ENCODE measurements at regions not wholly inside any gene's neighbourhood (a gene's known extent, or its start where the extent isn't known, plus 50 kb on each side); places are given as distances from the start of the nearest gene placed in this dataset.

- no peak for TF ChIP-seq REST (IDR thresholded peaks at IDR 0.05; ENCODE audit: low read depth, low read length)
- TF ChIP-seq MXI1 (IDR thresholded peaks at IDR 0.05; ENCODE audit: low read depth, low read length) = no peak
- no peak for TF ChIP-seq GABPA (IDR thresholded peaks at IDR 0.05; ENCODE audit: low read depth)
- TF ChIP-seq NRF1 (IDR thresholded peaks at IDR 0.05; ENCODE audit: low read depth, low read length) = no peak
- TF ChIP-seq JUND (IDR thresholded peaks at IDR 0.05) = no peak
- TF ChIP-seq RCOR1 (IDR thresholded peaks at IDR 0.05; ENCODE audit: low read length) = no peak
- TF ChIP-seq MEF2A (IDR thresholded peaks at IDR 0.05; ENCODE audit: borderline replicate concordance, low read depth) = no peak
These were observed 254.7 kb upstream of the FIGN start (continued) for GRCh38 chr2:163990541-163990940.

- H3K9ac ChIP-seq = no peak overlapping the region
- H4K20me1 ChIP-seq (ENCODE audit: insufficient read depth) = no peaks in the 10 kb centered on the region
- H3F3A ChIP-seq (replicated peaks; ENCODE audit: insufficient read depth) = no peaks in the 10 kb centered on the region
- no peaks in the 10 kb centered on the region for H3K36me3 ChIP-seq (replicated peaks in 1 of 2; ENCODE audit: control insufficient read depth in 1 of 2, insufficient read depth in 2 of 2, low read length in 1 of 2)
- H3K9me3 ChIP-seq = no peaks in the 10 kb centered on the region
- TF ChIP-seq USF1 (IDR thresholded peaks at IDR 0.05; ENCODE audit: borderline replicate concordance, low read depth) = no peak
- no peak for TF ChIP-seq RFX5 (IDR thresholded peaks at IDR 0.05; ENCODE audit: low read length)
- no peak for TF ChIP-seq JUND (IDR thresholded peaks at IDR 0.05)
- no peak for TF ChIP-seq REST (IDR thresholded peaks at IDR 0.05; ENCODE audit: low read depth, low read length)
- no peak for TF ChIP-seq MAX (IDR thresholded peaks at IDR 0.05; ENCODE audit: low read depth)
- no peak for TF ChIP-seq NRF1 (IDR thresholded peaks at IDR 0.05; ENCODE audit: low read depth, low read length)
- TF ChIP-seq POLR2AphosphoS5 (IDR thresholded peaks at IDR 0.05; ENCODE audit: low read depth, low read length) = no peak
- TF ChIP-seq EZH2phosphoT487 (IDR thresholded peaks at IDR 0.05; ENCODE audit: borderline replicate concordance, low read depth) = no peak
- no peak for TF ChIP-seq EP300 (IDR thresholded peaks at IDR 0.05; ENCODE audit: borderline replicate concordance in 1 of 2, low read depth in 1 of 2, low read length in 1 of 2)
- no peak for TF ChIP-seq SMC3 (IDR thresholded peaks at IDR 0.05; ENCODE audit: low read depth, low read length)
- no peak for TF ChIP-seq USF2 (IDR thresholded peaks at IDR 0.05; ENCODE audit: borderline replicate concordance, low read depth, low read length)
- no peaks in the 10 kb centered on the region for H3K79me2 ChIP-seq (ENCODE audit: insufficient read depth)
- DNase-seq = no peak
- H2AFZ ChIP-seq (ENCODE audit: low read depth) = no peak overlapping the region
- 52% methylated on average over 4 of the region's 4 CpGs for WGBS (ENCODE audit: low lambda C conversion rate)
- no peak overlapping the region for H3K27ac ChIP-seq (ENCODE audit: low read depth in 2 of 2, low read length in 1 of 2)
- no peak overlapping the region for H3K4me3 ChIP-seq (ENCODE audit: low read depth in 2 of 2, low read length in 1 of 2)
- CTCF ChIA-PET = interaction anchor here (0.8 kb wide), 1 partner anchor 12 kb away, joined by 3 read pairs; no protein-coding TSS in a partner anchor
- POLR2A ChIA-PET = no interaction called here
- no peaks in the 10 kb centered on the region for H3K27me3 ChIP-seq (ENCODE audit: insufficient read depth)
- no peaks in the 10 kb centered on the region for H3K4me1 ChIP-seq (ENCODE audit: control insufficient read depth in 1 of 2, insufficient read depth in 2 of 2, low read depth in 1 of 2, low read length in 1 of 2)
- H3K4me2 ChIP-seq = no peak overlapping the region
- H3K9me2 ChIP-seq = no peaks in the 10 kb centered on the region
These were observed 254.3 kb upstream of the FIGN start for GRCh38 chr2:163990101-163990500.

Measured in SK-N-SH (cell line).